ENCODE measurements at regions not wholly inside any gene's neighbourhood (a gene's known extent, or its start where the extent isn't known, plus 50 kb on each side); places are given as distances from the start of the nearest gene placed in this dataset.

DNA sequence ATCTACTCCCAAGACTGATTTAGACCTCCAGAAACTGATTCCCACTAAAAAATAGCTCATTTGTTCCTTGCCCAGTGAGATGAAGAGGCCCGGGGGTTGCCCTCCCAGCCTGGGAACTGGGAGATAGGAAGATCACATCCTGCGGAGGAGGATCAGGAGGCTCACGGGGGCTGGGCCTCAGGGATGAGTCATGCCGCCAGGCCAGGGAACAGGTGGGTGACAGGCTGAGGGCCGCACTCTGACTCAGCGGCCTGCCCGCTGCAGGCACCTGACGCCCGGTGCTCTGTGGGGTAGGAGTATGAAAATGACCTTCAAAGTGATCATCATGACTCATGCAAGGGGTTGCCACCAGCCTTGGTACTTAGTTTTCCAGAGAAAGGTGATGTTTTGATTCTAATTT is 104.5 kb upstream of the ZPBP start:
- ATAC-seq, result peak; percentile 97
- Histone ChIP-seq H3K79me2 (ENCODE audit: control insufficient read depth, insufficient read depth, low read length) (no peaks in the 10 kb centered on the region), H3K4me3 (no peak overlapping the region), H3K27ac (ENCODE audit: control insufficient read depth, insufficient read depth) (no peak overlapping the region), H4K20me1 (ENCODE audit: control insufficient read depth, insufficient read depth) (no peaks in the 10 kb centered on the region), H3K4me1 (ENCODE audit: control insufficient read depth, insufficient read depth, low read length) (no peaks in the 10 kb centered on the region; the same call in 1 of the 2 replicates), H3K27me3 (replicated peaks in 1 of 2; ENCODE audit: control insufficient read depth in 2 of 2, insufficient read depth in 2 of 2, low read length in 1 of 2) (no peaks in the 10 kb centered on the region), H3K36me3 (ENCODE audit: control insufficient read depth in 2 of 2, insufficient read depth in 2 of 2, low read length in 1 of 2) (no peaks in the 10 kb centered on the region), H3K4me2 (ENCODE audit: control insufficient read depth, insufficient read depth) (no peak overlapping the region), H2AFZ (ENCODE audit: control insufficient read depth, low read depth, low read length) (no peak overlapping the region), H3K9ac (ENCODE audit: control insufficient read depth, insufficient read depth, low read length) (no peak overlapping the region), H3K9me3 (replicated peaks; ENCODE audit: control insufficient read depth, insufficient read depth, low read length) (no peaks in the 10 kb centered on the region)
- DNase-seq (ENCODE audit: low read depth, low spot score), result peak; percentile 54
- ChIA-PET CTCF (interaction anchor here (1.0 to 2.8 kb wide), 5 partner anchors 8 to 220 kb away, joined by 3 to 9 read pairs (median 5); no protein-coding TSS in a partner anchor), SMC1A (ENCODE audit: uncharacterized antibody, unreplicated experiment) (interaction anchor here (0.7 to 2.3 kb wide), 9 partner anchors 9 to 170 kb away, joined by 3 to 13 read pairs (median 5); partner anchors contain the start of gene IKZF1), POLR2A (interaction anchor here (0.6 to 1.5 kb wide), 2 partner anchors 51 to 221 kb away, joined by 3 to 4 read pairs; no protein-coding TSS in a partner anchor), RAD21 (ENCODE audit: unreplicated experiment) (interaction anchor here (0.6 to 1.9 kb wide), 8 partner anchors 11 to 129 kb away, joined by 3 to 8 read pairs (median 4); no protein-coding TSS in a partner anchor)
- intact Hi-C loops (cut with micrococcal nuclease; ENCODE audit: unreplicated experiment), result no loop called here
- in situ Hi-C loops (cut with MboI), result no loop called here
- no peak for FAIRE-seq
- 1% methylated on average over 9 of the region's 9 CpGs for WGBS (ENCODE audit: insufficient coverage, insufficient replicate concordance, low lambda C conversion rate, missing lambda C conversion rate)
- BruUV-seq (replicated peaks), result no TSS peak
- TF ChIP-seq CBFB (IDR thresholded peaks at IDR 0.05; ENCODE audit: low read depth) (no peak), BHLHE40 (IDR thresholded peaks at IDR 0.05; ENCODE audit: borderline replicate concordance in 1 of 2, low read depth in 2 of 2, low read length in 1 of 2) (peak in 1 of 2 experiments; percentile 79; a peak in 1 of 4 replicates), WRNIP1 (IDR thresholded peaks at IDR 0.05; ENCODE audit: borderline replicate concordance, low read depth, low read length) (no peak), ZNF384 (IDR thresholded peaks at IDR 0.05; ENCODE audit: borderline replicate concordance, low read depth, low read length) (no peak), STAT3 (IDR thresholded peaks at IDR 0.05; ENCODE audit: low read depth, low read length) (no peak), HDAC2 (IDR thresholded peaks at IDR 0.05) (no peak), SPI1 (IDR thresholded peaks at IDR 0.05; ENCODE audit: borderline replicate concordance, insufficient read depth, low read depth, low read length) (no peak), PAX5 (IDR thresholded peaks at IDR 0.05; ENCODE audit: borderline replicate concordance, low read depth, low read length) (no peak), PAX8 (IDR thresholded peaks at IDR 0.05) (no peak), NRF1 (conservative IDR thresholded peaks at IDR 0.05; ENCODE audit: low read depth, low read length) (no peak), KDM1A (IDR thresholded peaks at IDR 0.05; ENCODE audit: borderline replicate concordance) (no peak), EGR1 (IDR thresholded peaks at IDR 0.05; ENCODE audit: borderline replicate concordance in 1 of 2, low read depth in 2 of 2, low read length in 2 of 2) (peak in 1 of 2 experiments; percentile 40; a peak in 1 of 3 replicates), RB1 (IDR thresholded peaks at IDR 0.05; ENCODE audit: borderline replicate concordance) (no peak), CBX5 (IDR thresholded peaks at IDR 0.05; ENCODE audit: low read depth) (no peak), RCOR1 (conservative IDR thresholded peaks at IDR 0.05; ENCODE audit: low read depth, low read length) (no peak), NR2C1 (IDR thresholded peaks at IDR 0.05) (no peak), BACH1 (IDR thresholded peaks at IDR 0.05; ENCODE audit: borderline replicate concordance) (peak; percentile 80; the same call in 1 of the 2 replicates)
- TF ChIP-seq, protein P1, sequence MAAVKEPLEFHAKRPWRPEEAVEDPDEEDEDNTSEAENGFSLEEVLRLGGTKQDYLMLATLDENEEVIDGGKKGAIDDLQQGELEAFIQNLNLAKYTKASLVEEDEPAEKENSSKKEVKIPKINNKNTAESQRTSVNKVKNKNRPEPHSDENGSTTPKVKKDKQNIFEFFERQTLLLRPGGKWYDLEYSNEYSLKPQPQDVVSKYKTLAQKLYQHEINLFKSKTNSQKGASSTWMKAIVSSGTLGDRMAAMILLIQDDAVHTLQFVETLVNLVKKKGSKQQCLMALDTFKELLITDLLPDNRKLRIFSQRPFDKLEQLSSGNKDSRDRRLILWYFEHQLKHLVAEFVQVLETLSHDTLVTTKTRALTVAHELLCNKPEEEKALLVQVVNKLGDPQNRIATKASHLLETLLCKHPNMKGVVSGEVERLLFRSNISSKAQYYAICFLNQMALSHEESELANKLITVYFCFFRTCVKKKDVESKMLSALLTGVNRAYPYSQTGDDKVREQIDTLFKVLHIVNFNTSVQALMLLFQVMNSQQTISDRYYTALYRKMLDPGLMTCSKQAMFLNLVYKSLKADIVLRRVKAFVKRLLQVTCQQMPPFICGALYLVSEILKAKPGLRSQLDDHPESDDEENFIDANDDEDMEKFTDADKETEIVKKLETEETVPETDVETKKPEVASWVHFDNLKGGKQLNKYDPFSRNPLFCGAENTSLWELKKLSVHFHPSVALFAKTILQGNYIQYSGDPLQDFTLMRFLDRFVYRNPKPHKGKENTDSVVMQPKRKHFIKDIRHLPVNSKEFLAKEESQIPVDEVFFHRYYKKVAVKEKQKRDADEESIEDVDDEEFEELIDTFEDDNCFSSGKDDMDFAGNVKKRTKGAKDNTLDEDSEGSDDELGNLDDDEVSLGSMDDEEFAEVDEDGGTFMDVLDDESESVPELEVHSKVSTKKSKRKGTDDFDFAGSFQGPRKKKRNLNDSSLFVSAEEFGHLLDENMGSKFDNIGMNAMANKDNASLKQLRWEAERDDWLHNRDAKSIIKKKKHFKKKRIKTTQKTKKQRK (IDR thresholded peaks at IDR 0.05; ENCODE audit: low read depth, low read length), result no peak
- TF ChIP-seq, protein P2, sequence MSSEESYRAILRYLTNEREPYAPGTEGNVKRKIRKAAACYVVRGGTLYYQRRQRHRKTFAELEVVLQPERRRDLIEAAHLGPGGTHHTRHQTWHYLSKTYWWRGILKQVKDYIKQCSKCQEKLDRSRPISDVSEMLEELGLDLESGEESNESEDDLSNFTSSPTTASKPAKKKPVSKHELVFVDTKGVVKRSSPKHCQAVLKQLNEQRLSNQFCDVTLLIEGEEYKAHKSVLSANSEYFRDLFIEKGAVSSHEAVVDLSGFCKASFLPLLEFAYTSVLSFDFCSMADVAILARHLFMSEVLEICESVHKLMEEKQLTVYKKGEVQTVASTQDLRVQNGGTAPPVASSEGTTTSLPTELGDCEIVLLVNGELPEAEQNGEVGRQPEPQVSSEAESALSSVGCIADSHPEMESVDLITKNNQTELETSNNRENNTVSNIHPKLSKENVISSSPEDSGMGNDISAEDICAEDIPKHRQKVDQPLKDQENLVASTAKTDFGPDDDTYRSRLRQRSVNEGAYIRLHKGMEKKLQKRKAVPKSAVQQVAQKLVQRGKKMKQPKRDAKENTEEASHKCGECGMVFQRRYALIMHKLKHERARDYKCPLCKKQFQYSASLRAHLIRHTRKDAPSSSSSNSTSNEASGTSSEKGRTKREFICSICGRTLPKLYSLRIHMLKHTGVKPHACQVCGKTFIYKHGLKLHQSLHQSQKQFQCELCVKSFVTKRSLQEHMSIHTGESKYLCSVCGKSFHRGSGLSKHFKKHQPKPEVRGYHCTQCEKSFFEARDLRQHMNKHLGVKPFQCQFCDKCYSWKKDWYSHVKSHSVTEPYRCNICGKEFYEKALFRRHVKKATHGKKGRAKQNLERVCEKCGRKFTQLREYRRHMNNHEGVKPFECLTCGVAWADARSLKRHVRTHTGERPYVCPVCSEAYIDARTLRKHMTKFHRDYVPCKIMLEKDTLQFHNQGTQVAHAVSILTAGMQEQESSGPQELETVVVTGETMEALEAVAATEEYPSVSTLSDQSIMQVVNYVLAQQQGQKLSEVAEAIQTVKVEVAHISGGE (CRISPR knock-in tag; IDR thresholded peaks at IDR 0.05), result no peak

Data from GM12878 (cell line).